ENCODE measurements at regions not wholly inside any gene's neighbourhood (a gene's known extent, or its start where the extent isn't known, plus 50 kb on each side); places are given as distances from the start of the nearest gene placed in this dataset.

GRCh38 chr5:105230516-105231157 is 1668.0 kb upstream of the NUDT12 start:
- TF ChIP-seq CTCF (conservative IDR thresholded peaks at IDR 0.05; ENCODE audit: low read length) (no peak), EZH2phosphoT487 (IDR thresholded peaks at IDR 0.05; ENCODE audit: borderline replicate concordance, low read depth, low read length) (no peak)
- no peaks in the 10 kb centered on the region for H3K4me1 ChIP-seq (ENCODE audit: insufficient read depth, low read length, poor library complexity, severe bottlenecking)
- H3K9me2 ChIP-seq (ENCODE audit: insufficient read depth, low read length) = no peaks in the 10 kb centered on the region
- intact Hi-C loops (cut with micrococcal nuclease; ENCODE audit: unreplicated experiment) = no loop called here
- no peaks in the 10 kb centered on the region for H4K20me1 ChIP-seq (ENCODE audit: insufficient read depth, low read length)
- no peak for DNase-seq (ENCODE audit: low spot score)
- H3K9me3 ChIP-seq (ENCODE audit: low read length) = no peaks in the 10 kb centered on the region
- ChIA-PET POLR2A (interaction anchor here (1.5 kb wide), 1 partner anchor 12 kb away, joined by 6 read pairs; no protein-coding TSS in a partner anchor), CTCF (ENCODE audit: unreplicated experiment) (no interaction called here)
- H2AFZ ChIP-seq (ENCODE audit: low read length) = no peak overlapping the region
- no peak overlapping the region for H3K27ac ChIP-seq (ENCODE audit: low read depth, low read length, poor library complexity, severe bottlenecking)
- no TSS peak for BruUV-seq (replicated peaks)
- H3K79me2 ChIP-seq (ENCODE audit: insufficient read depth, low read depth, low read length) = no peaks in the 10 kb centered on the region
- H3K4me2 ChIP-seq (ENCODE audit: low read length) = no peak overlapping the region
- H3K4me3 ChIP-seq (ENCODE audit: low read depth, low read length, poor library complexity, severe bottlenecking) = no peak overlapping the region
- no peaks in the 10 kb centered on the region for H3K36me3 ChIP-seq (ENCODE audit: insufficient read depth, low read length)

DNA sequence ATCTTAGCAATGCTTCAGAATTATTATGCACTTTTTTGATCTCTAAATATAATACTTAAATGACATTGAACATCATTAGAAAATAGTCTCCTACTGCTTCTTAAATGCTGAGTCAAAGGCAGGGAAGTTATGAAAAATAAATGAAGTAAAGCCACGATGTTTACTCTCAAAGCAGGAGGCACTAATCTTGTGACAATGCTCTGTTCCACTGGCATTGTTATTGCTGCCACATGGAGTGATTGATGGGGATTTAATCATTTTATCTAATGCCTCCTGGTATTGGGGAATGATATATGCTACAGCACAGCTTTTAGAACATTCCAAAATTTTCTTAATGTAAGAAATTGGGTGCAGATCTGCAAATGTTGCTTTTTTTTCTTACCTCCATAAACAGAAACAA is 1655.4 kb upstream of the NUDT12 start:
- no peaks in the 10 kb centered on the region for H3K9me2 ChIP-seq (ENCODE audit: insufficient read depth, low read length)
- intact Hi-C loops (cut with micrococcal nuclease; ENCODE audit: unreplicated experiment) = no loop called here
- no peak overlapping the region for H3K4me2 ChIP-seq (ENCODE audit: low read length)
- H2AFZ ChIP-seq (ENCODE audit: low read length) = no peak overlapping the region
- H3K4me1 ChIP-seq (ENCODE audit: insufficient read depth, low read length, poor library complexity, severe bottlenecking) = no peaks in the 10 kb centered on the region
- TF ChIP-seq EZH2phosphoT487 (IDR thresholded peaks at IDR 0.05; ENCODE audit: borderline replicate concordance, low read depth, low read length) (no peak), CTCF (conservative IDR thresholded peaks at IDR 0.05; ENCODE audit: low read length) (no peak)
- BruUV-seq (replicated peaks) = no TSS peak
- no peaks in the 10 kb centered on the region for H4K20me1 ChIP-seq (ENCODE audit: insufficient read depth, low read length)
- ChIA-PET POLR2A (interaction anchor here (0.7 kb wide), 1 partner anchor 52 kb away, joined by 3 read pairs; no protein-coding TSS in a partner anchor), CTCF (ENCODE audit: unreplicated experiment) (no interaction called here)
- H3K79me2 ChIP-seq (ENCODE audit: insufficient read depth, low read depth, low read length) = no peaks in the 10 kb centered on the region
- H3K4me3 ChIP-seq (ENCODE audit: low read depth, low read length, poor library complexity, severe bottlenecking) = no peak overlapping the region
- no peaks in the 10 kb centered on the region for H3K36me3 ChIP-seq (ENCODE audit: insufficient read depth, low read length)
- H3K27ac ChIP-seq (ENCODE audit: low read depth, low read length, poor library complexity, severe bottlenecking) = no peak overlapping the region
- H3K9me3 ChIP-seq (ENCODE audit: low read length) = no peaks in the 10 kb centered on the region
- DNase-seq (ENCODE audit: low spot score) = no peak

GRCh38 chr5:105213078-105213477 is 1650.5 kb upstream of the NUDT12 start:
- no peaks in the 10 kb centered on the region for H3K36me3 ChIP-seq (ENCODE audit: insufficient read depth, low read length)
- H3K9me2 ChIP-seq (ENCODE audit: insufficient read depth, low read length) = no peaks in the 10 kb centered on the region
- H2AFZ ChIP-seq (ENCODE audit: low read length) = no peak overlapping the region
- POLR2A ChIA-PET = no interaction called here
- H3K27ac ChIP-seq (ENCODE audit: low read depth, low read length, poor library complexity, severe bottlenecking) = no peak overlapping the region
- DNase-seq (ENCODE audit: low spot score) = no peak
- no peak overlapping the region for H3K4me2 ChIP-seq (ENCODE audit: low read length)
- no peak overlapping the region for H3K4me3 ChIP-seq (ENCODE audit: low read depth, low read length, poor library complexity, severe bottlenecking)
- no peaks in the 10 kb centered on the region for H3K9me3 ChIP-seq (ENCODE audit: low read length)
- no peaks in the 10 kb centered on the region for H3K79me2 ChIP-seq (ENCODE audit: insufficient read depth, low read depth, low read length)
- CTCF ChIA-PET (ENCODE audit: unreplicated experiment) = no interaction called here
- no peaks in the 10 kb centered on the region for H4K20me1 ChIP-seq (ENCODE audit: insufficient read depth, low read length)
- no TSS peak for BruUV-seq (replicated peaks)
- intact Hi-C loops (cut with micrococcal nuclease; ENCODE audit: unreplicated experiment) = no loop called here
- TF ChIP-seq EZH2phosphoT487 (IDR thresholded peaks at IDR 0.05; ENCODE audit: borderline replicate concordance, low read depth, low read length) (no peak), CTCF (conservative IDR thresholded peaks at IDR 0.05; ENCODE audit: low read length) (no peak)
- H3K4me1 ChIP-seq (ENCODE audit: insufficient read depth, low read length, poor library complexity, severe bottlenecking) = no peaks in the 10 kb centered on the region
